GM12878 (cell line): ENCODE measurements at regions not wholly inside any gene's neighbourhood (a gene's known extent, or its start where the extent isn't known, plus 50 kb on each side); places are given as distances from the start of the nearest gene placed in this dataset.

Experiments used
- ATAC-seq: fragments of 200-7000 bp; cut with Tn5 transposase; 3 replicates; pipeline ENCODE4 v1.9.1; 2020; ENCODE audit warnings: mild to moderate bottlenecking, moderate library complexity
- BruUV-seq: library from RNA; stranded (reverse); fragments of 400-500 nt; replicated peaks from 2 replicates; lab custom pipeline; 2021; lab: Mats Ljungman, UMichigan
- CTCF ChIA-PET: fragments of 300-600 bp; sonication (Branson Sonifier 250); formaldehyde crosslinking; extraction: SDS; loops from one replicate; lab custom pipeline; 2021; ENCODE audit warnings: inconsistent platforms; lab: Yijun Ruan, JAX
- POLR2A ChIA-PET: fragments of 350-600 bp; formaldehyde crosslinking; extraction: SDS; loops from one replicate; lab custom pipeline; 2021; ENCODE audit warnings: inconsistent platforms; lab: Charles Lee
- RAD21 ChIA-PET: fragments of 300-600 bp; sonication (Branson Sonifier 250); formaldehyde crosslinking; loops from one replicate; lab custom pipeline; 2023; ENCODE audit warnings: antibody characterized with exemption; ENCODE audit not compliant: unreplicated experiment; lab: Charles Lee
- SMC1A ChIA-PET: fragments of 300-600 bp; sonication (Branson Sonifier 250); formaldehyde crosslinking; loops from one replicate; lab custom pipeline; 2023; ENCODE audit not compliant: unreplicated experiment, uncharacterized antibody; lab: Charles Lee
- DNase-seq: peaks from one replicate; pipeline ENCODE4 v3.0.0-alpha.2; 2011; ENCODE audit warnings: low read depth, low spot score
- FAIRE-seq: peaks from 3 replicates; lab custom pipeline; 2011; peaks lifted over from hg19 to GRCh38; lab: Jason Lieb, UNC
- H2AFZ ChIP-seq: 2 replicates; pipeline ENCODE4 v1.6.0; 2011; ENCODE audit warnings: low read depth, low read length, control low read depth; ENCODE audit not compliant: control insufficient read depth
- H3K27ac ChIP-seq: 2 replicates; pipeline ENCODE4 v1.5.1; 2011; ENCODE audit warnings: control low read depth; ENCODE audit not compliant: control insufficient read depth, insufficient read depth
- H3K27me3 ChIP-seq, 2 experiments: replicated peaks in 1 of 2; 2 replicates each; pipeline versions ENCODE4 v1.6.0 to v1.6.1; 2011; ENCODE audit warnings: low read length in 1 of 2; ENCODE audit not compliant: control insufficient read depth in 2 of 2, insufficient read depth in 2 of 2
- H3K36me3 ChIP-seq, 2 experiments: 2 replicates each; pipeline ENCODE4 v1.5.1; 2011; ENCODE audit warnings: low read length in 1 of 2; ENCODE audit not compliant: control insufficient read depth in 2 of 2, insufficient read depth in 2 of 2
- H3K4me1 ChIP-seq: 2 replicates; pipeline ENCODE4 v1.6.1; 2011; ENCODE audit warnings: mild to moderate bottlenecking, low read length, moderate library complexity, mixed read lengths; ENCODE audit not compliant: control insufficient read depth, insufficient read depth
- H3K4me2 ChIP-seq: 2 replicates; pipeline ENCODE4 v1.6.0; 2011; ENCODE audit warnings: control low read depth; ENCODE audit not compliant: control insufficient read depth, insufficient read depth
- H3K4me3 ChIP-seq: fragments of 200-600 bp; sonication (generic); 2 replicates; pipeline ENCODE4 v1.5.1; 2016
- H3K79me2 ChIP-seq: 2 replicates; pipeline ENCODE4 v1.6.0; 2011; ENCODE audit warnings: low read length; ENCODE audit not compliant: control insufficient read depth, insufficient read depth
- H3K9ac ChIP-seq: 2 replicates; pipeline ENCODE4 v1.8.0; 2011; ENCODE audit warnings: low read length, control low read depth, mixed read lengths; ENCODE audit not compliant: control insufficient read depth, insufficient read depth
- H3K9me3 ChIP-seq: replicated peaks from 3 replicates; pipeline ENCODE4 v1.5.1; 2011; ENCODE audit warnings: mild to moderate bottlenecking, low read length; ENCODE audit not compliant: control insufficient read depth, insufficient read depth
- H4K20me1 ChIP-seq: 2 replicates; pipeline ENCODE4 v1.6.0; 2011; ENCODE audit not compliant: control insufficient read depth, insufficient read depth
- ESRRA ChIP-seq: IDR thresholded peaks from 2 replicates; pipeline ENCODE4 v1.6.1; 2012; ENCODE audit warnings: mild to moderate bottlenecking, low read length, improper control_type of control experiment
- FOXK2 ChIP-seq: fragments of 450-650 bp; IDR thresholded peaks from 2 replicates; pipeline ENCODE4 v1.6.1; 2017; ENCODE audit warnings: mild to moderate bottlenecking, moderate library complexity
- IRF4 ChIP-seq: IDR thresholded peaks from 2 replicates; pipeline ENCODE4 v1.6.1; 2011; ENCODE audit warnings: low read depth, low read length
- JUND ChIP-seq: IDR thresholded peaks from 2 replicates; pipeline ENCODE4 v1.6.1; 2012; ENCODE audit warnings: low read depth, mild to moderate bottlenecking, low read length, improper control_type of control experiment, moderate library complexity
- MXI1 ChIP-seq: fragments of 150-350 bp; IDR thresholded peaks from 2 replicates; pipeline ENCODE4 v1.6.1; 2011; ENCODE audit warnings: low read depth, mild to moderate bottlenecking, inconsistent platforms, low read length, improper control_type of control experiment
- MYB ChIP-seq: fragments of 150-350 bp; IDR thresholded peaks from 2 replicates; pipeline ENCODE4 v1.6.1; 2014; ENCODE audit warnings: mild to moderate bottlenecking, low read depth, low read length, borderline replicate concordance
- NBN ChIP-seq: fragments of 450-650 bp; IDR thresholded peaks from 2 replicates; pipeline ENCODE4 v1.6.1; 2016
- NFIC ChIP-seq: IDR thresholded peaks from 2 replicates; pipeline ENCODE4 v1.6.1; 2012; ENCODE audit warnings: low read depth, mild to moderate bottlenecking, inconsistent platforms, low read length, moderate library complexity
- RBBP5 ChIP-seq: fragments of 200-600 bp; sonication (generic); conservative IDR thresholded peaks from 2 replicates; pipeline ENCODE4 v1.6.1; 2016
- RUNX3 ChIP-seq: IDR thresholded peaks from 2 replicates; pipeline ENCODE4 v1.6.1; 2012; ENCODE audit warnings: low read length, inconsistent platforms
- SMAD1 ChIP-seq: fragments of 450-650 bp; IDR thresholded peaks from 2 replicates; pipeline ENCODE4 v1.6.1; 2018; ENCODE audit warnings: mild to moderate bottlenecking, low read depth; ENCODE audit not compliant: partially characterized antibody
- TAF1 ChIP-seq: IDR thresholded peaks from 2 replicates; pipeline ENCODE4 v1.6.1; 2011; ENCODE audit warnings: mild to moderate bottlenecking, low read depth, low read length, borderline replicate concordance
- TCF7 ChIP-seq: IDR thresholded peaks from 2 replicates; pipeline ENCODE4 v1.6.1; 2014; ENCODE audit warnings: antibody characterized with exemption, borderline replicate concordance
- YY1 ChIP-seq: IDR thresholded peaks from 2 replicates; pipeline ENCODE4 v1.6.1; 2011; ENCODE audit warnings: low read depth, mild to moderate bottlenecking, low read length
- ZNF24 ChIP-seq: fragments of 450-650 bp; IDR thresholded peaks from 2 replicates; pipeline ENCODE4 v1.6.1; 2017; ENCODE audit warnings: antibody characterized with exemption, mild to moderate bottlenecking
- WGBS: methylation state at CpG from one replicate; pipeline ENCODE4 v1.1.6; 2016; ENCODE audit warnings: low lambda C conversion rate; ENCODE audit not compliant: insufficient replicate concordance, insufficient coverage; ENCODE audit errors: missing lambda C conversion rate; 5-methylcytosine and 5-hydroxymethylcytosine counted together
- in situ Hi-C: fragments of 300-500 bp; cut with MboI; formaldehyde crosslinking; loops from 9 replicates; pipeline ENCODE4 v1.14.3; 2018; ENCODE audit warnings: mixed read lengths
- intact Hi-C: fragments of 100-400 bp; cut with micrococcal nuclease; formaldehyde crosslinking; loops from one replicate; pipeline ENCODE4 v1.14.2; 2022; ENCODE audit not compliant: unreplicated experiment
- TF ChIP-seq, protein P1 (sequence below): fragments of 450-650 bp; IDR thresholded peaks from 2 replicates; pipeline ENCODE4 v1.6.1; 2016; ENCODE audit warnings: mild to moderate bottlenecking
- TF ChIP-seq, protein P2 (sequence below): fragments of 450-650 bp; IDR thresholded peaks from 2 replicates; pipeline ENCODE4 v1.6.1; 2016; ENCODE audit warnings: mild to moderate bottlenecking, moderate library complexity, borderline replicate concordance
- TF ChIP-seq, protein P3 (sequence below): IDR thresholded peaks from 2 replicates; pipeline ENCODE4 v1.6.1; 2012; ENCODE audit warnings: low read depth, low read length, improper control_type of control experiment

DNA sequence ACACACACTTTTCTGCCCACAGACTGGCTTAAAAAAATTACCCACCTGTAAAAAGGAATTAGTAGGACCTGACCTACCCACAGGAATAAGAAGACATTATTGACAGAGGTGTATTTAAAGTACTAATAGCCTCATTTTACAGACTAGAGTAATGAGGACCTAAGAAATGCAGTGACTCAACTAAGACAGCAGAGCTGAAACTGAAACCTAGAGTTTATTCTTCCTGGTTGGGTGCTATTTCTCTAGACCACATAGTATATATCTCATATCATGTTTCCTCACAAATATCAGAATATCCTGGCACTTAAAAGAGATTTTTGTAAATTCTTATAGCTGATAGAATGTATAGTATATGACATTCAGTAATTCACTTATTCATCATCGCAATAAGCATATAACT is 435.0 kb downstream of the MAGEE1 start (continued):
- TF ChIP-seq RBBP5 (no peak), TAF1 (no peak), SMAD1 (no peak), YY1 (no peak), MYB (no peak), NFIC (no peak), JUND (no peak), NBN (no peak)

DNA sequence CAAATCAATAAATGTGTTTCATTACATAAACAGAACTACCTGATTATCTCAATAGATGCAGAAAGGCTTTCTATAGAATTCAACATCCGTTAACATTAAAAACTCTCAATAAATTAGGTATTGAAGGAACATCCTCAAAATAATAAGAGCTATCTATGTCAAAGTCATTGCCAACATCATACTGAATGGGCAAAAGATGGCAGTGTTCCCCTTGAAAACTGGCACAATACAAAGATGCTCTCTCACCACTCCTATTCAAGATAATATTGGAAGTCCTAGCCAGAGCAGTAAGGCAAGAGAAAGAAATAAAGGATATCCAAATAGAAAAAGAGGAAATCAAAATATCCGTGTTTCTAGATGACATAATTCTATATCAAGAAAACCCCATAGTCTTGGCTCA is 466.4 kb downstream of the MAGEE1 start:
- no TSS peak for BruUV-seq
- in situ Hi-C loops: no loop called here
- ATAC-seq: no peak
- TF ChIP-seq JUND: no peak
- no peak for TF ChIP-seq RUNX3
- TF ChIP-seq TCF7: no peak
- TF ChIP-seq, protein P1, sequence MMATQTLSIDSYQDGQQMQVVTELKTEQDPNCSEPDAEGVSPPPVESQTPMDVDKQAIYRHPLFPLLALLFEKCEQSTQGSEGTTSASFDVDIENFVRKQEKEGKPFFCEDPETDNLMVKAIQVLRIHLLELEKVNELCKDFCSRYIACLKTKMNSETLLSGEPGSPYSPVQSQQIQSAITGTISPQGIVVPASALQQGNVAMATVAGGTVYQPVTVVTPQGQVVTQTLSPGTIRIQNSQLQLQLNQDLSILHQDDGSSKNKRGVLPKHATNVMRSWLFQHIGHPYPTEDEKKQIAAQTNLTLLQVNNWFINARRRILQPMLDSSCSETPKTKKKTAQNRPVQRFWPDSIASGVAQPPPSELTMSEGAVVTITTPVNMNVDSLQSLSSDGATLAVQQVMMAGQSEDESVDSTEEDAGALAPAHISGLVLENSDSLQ: no peak
- TF ChIP-seq ZNF24: no peak
- TF ChIP-seq MXI1: no peak
- TF ChIP-seq, protein P2, sequence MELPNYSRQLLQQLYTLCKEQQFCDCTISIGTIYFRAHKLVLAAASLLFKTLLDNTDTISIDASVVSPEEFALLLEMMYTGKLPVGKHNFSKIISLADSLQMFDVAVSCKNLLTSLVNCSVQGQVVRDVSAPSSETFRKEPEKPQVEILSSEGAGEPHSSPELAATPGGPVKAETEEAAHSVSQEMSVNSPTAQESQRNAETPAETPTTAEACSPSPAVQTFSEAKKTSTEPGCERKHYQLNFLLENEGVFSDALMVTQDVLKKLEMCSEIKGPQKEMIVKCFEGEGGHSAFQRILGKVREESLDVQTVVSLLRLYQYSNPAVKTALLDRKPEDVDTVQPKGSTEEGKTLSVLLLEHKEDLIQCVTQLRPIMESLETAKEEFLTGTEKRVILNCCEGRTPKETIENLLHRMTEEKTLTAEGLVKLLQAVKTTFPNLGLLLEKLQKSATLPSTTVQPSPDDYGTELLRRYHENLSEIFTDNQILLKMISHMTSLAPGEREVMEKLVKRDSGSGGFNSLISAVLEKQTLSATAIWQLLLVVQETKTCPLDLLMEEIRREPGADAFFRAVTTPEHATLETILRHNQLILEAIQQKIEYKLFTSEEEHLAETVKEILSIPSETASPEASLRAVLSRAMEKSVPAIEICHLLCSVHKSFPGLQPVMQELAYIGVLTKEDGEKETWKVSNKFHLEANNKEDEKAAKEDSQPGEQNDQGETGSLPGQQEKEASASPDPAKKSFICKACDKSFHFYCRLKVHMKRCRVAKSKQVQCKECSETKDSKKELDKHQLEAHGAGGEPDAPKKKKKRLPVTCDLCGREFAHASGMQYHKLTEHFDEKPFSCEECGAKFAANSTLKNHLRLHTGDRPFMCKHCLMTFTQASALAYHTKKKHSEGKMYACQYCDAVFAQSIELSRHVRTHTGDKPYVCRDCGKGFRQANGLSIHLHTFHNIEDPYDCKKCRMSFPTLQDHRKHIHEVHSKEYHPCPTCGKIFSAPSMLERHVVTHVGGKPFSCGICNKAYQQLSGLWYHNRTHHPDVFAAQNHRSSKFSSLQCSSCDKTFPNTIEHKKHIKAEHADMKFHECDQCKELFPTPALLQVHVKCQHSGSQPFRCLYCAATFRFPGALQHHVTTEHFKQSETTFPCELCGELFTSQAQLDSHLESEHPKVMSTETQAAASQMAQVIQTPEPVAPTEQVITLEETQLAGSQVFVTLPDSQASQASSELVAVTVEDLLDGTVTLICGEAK: no peak
- no peak for TF ChIP-seq ESRRA
- TF ChIP-seq, protein P3, sequence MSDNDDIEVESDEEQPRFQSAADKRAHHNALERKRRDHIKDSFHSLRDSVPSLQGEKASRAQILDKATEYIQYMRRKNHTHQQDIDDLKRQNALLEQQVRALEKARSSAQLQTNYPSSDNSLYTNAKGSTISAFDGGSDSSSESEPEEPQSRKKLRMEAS: no peak
- no peak for TF ChIP-seq FOXK2
- no peak for TF ChIP-seq IRF4

More for the DNA sequence above, 466.4 kb downstream of the MAGEE1 start:
- ChIA-PET CTCF (no interaction called here), SMC1A (no interaction called here), POLR2A (no interaction called here), RAD21 (no interaction called here)
- Histone ChIP-seq H3K4me1 (no peaks in the 10 kb centered on the region), H3K36me3 (no peaks in the 10 kb centered on the region), H3K27me3 (no peaks in the 10 kb centered on the region), H2AFZ (no peak overlapping the region), H3K27ac (no peak overlapping the region), H3K9me3 (no peaks in the 10 kb centered on the region), H4K20me1 (no peaks in the 10 kb centered on the region), H3K9ac (no peak overlapping the region), H3K79me2 (no peaks in the 10 kb centered on the region), H3K4me2 (no peak overlapping the region), H3K4me3 (no peak overlapping the region)
- DNase-seq (no peak), FAIRE-seq (no peak)
- 0% methylated on average over 2 of the region's 2 CpGs for WGBS
- intact Hi-C loops: no loop called here
